Left renal cortex interstitium (tissue), 4 donors: ENCODE measurements at regions not wholly inside any gene's neighbourhood (a gene's known extent, or its start where the extent isn't known, plus 50 kb on each side); places are given as distances from the start of the nearest gene placed in this dataset.

Source experiments
- DNase-seq, 4 donors: peaks; one replicate each; pipeline ENCODE4 v3.0.0-alpha.2; 2013; ENCODE audit warnings: low read depth in 4 of 4, low spot score in 2 of 4, missing footprints in 1 of 4

- no peak for DNase-seq
These were observed 66.9 kb upstream of the BHLHE23 start for GRCh38 chr20:63073738-63074065.

DNA sequence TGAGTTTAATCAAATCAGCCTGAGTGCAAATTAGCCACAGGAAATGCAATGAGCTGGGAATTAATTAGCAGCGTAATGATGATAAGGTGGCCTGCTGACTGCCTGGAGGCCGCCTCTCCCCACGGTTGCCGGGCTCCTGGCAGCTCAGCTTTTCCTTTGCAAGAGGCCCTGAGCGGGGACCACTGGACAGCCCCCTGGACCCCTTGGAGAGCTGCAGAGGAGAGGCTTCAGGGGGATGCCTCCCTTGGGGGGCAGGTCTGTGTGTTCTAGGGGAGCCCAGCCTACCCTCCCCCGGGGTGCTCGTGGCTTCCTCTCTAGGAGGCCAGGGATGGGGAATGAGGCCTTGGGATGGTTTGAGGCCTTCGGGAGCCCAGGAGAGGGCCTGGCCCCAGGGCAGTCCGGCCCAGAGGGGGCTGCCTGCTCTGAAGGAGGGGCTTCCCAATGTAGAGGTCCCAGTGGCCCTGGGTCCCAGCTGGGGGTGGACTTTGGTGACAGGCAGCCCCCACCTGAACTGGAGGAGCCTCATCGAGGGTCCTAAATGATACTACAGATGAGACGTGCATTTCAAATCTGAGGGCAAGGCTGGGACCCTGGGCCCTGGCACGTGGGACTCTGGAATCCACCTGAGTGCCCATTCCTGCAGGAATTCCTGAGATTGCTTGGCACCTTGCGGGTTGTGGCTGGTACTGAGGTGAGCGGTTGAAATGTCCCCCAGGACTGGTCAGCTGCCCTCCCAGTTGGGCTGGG, 66.4 kb upstream of the BHLHE23 start:
- DNase-seq: no peak

- no peak for DNase-seq
These were observed 65.5 kb upstream of the BHLHE23 start for GRCh38 chr20:63072231-63072791.

- no peak for DNase-seq
These were observed 64.9 kb upstream of the BHLHE23 start for GRCh38 chr20:63071541-63072181.

GRCh38 chr20:63070771-63071540, 64.2 kb upstream of the BHLHE23 start:
- DNase-seq: no peak

- DNase-seq: no peak
These were observed 63.5 kb upstream of the BHLHE23 start for GRCh38 chr20:63070301-63070625.

DNA sequence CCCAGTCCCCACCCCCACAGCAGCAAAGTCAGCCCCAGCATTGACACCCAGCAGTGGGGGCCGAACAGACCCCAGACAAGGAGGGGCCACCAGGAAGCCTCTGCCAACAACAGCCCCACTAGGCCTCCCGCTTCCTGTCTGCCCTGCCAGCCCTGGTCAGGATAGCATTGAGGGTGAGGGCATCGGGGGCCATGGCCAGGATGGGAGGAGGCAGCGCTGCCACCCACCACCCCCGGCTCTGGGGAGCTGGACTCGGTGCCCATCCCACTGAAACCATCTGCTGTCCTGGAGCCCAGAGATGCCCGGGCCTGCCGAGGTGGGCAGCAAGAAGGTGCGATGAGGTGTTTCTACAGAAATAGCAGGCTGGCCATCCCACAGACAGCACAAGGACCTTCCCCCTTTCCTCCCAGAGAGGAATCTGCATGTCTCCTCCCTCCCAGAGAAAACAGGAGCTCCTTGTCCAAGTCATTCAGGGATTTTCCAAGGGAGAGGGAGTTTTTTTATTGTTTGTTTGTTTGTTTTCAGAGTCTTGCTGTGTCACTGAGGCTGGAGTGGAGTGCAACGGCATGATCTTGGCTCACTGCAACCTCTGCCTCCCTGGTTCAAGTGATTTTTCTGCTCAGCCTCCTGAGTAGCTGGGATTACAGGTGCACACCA, 62.1 kb upstream of the BHLHE23 start:
- no peak for DNase-seq

DNA sequence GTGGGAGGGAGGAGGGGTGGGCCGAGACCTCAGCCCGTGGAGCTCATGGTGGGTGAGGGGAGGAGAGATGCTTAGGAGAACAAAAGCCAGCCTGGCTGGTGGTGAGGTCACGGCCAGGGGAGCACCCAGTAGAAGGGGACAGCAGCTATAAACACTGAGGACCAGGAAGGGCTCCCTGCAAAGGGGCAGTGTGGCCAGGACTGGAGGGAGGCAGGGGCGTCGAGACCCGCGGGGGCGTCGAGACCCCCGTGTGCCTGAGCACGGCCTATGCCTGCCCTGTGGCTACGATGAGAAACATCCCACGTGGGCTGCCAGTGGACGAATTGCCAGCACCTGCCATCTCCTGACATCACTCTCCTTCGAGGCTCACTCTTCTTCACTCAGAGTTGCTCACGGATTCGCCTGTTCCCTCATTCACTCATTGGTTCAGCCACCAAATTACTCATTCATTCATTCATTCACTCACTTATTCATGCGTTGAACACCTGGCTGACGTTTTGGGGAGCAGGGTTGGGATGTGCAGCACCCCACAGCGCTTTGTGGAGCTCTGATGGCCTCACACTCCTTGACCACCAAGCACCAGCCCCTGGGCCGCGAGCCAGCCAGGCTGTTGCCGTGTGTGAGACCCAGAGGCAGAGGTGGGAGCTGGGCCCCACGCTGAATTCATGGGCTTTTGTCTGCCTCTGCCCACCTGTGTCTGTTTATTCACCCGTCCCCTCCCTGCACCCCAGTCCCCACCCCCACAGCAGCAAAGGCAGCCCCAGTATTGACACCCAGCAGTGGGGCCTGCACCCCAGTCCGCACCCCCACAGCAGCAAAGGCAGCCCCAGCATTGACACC, 61.2 kb upstream of the BHLHE23 start:
- no peak for DNase-seq

GRCh38 chr20:63067266-63067635, 60.5 kb upstream of the BHLHE23 start:
- DNase-seq: no peak

- DNase-seq: no peak
These were observed 59.9 kb upstream of the BHLHE23 start for GRCh38 chr20:63066506-63067265.

DNA sequence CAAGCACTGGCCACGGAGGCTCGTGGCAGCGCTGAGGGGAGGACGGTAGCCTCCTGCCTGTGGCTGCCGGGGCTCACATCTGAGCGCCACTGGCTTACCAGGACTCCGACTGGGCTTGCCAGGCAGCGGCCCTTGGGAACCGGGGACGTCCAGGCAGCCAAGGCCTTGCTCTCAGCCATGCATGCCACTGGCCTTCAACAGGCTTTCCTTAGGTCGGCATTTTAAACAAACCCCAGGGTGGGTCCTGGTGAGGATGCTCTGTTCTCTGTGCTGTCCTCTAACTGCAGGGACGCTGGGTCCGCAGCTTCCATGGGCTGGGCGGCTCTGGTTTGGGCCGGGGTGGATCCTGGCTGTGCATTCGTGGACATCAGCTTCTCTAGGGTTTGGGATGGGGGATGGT, 59.1 kb upstream of the BHLHE23 start:
- no peak for DNase-seq

- DNase-seq: no peak
These were observed 58.3 kb upstream of the BHLHE23 start for GRCh38 chr20:63064745-63065711.

- DNase-seq: no peak
These were observed 57.5 kb upstream of the BHLHE23 start for GRCh38 chr20:63064310-63064709.

- DNase-seq: no peak
These were observed 55.7 kb upstream of the BHLHE23 start for GRCh38 chr20:63062188-63063140.

GRCh38 chr20:63061771-63062100, 55.0 kb upstream of the BHLHE23 start:
- DNase-seq: no peak

GRCh38 chr20:63061051-63061770, 54.4 kb upstream of the BHLHE23 start:
- no peak for DNase-seq
